GM20000 (cell line): ENCODE measurements at regions not wholly inside any gene's neighbourhood (a gene's known extent, or its start where the extent isn't known, plus 50 kb on each side); places are given as distances from the start of the nearest gene placed in this dataset.
"Not testable (repeated sequence)": the region's sequence is repeated elsewhere in the genome, so short reads cannot be mapped to it uniquely, and the experiment has no call there.

Experiments used
- DNase-seq: peaks from one replicate; pipeline ENCODE4 v3.0.0; 2012; ENCODE audit warnings: low spot score
- CTCF ChIP-seq: IDR thresholded peaks from 2 replicates; pipeline ENCODE4 v1.5.1; 2012; ENCODE audit warnings: mild to moderate bottlenecking, control low read depth; ENCODE audit errors: extremely low read depth, missing control alignments

- no peak for TF ChIP-seq CTCF
These were observed 81.6 kb upstream of the KCNE2 start for GRCh38 chr21:34282223-34282622.

GRCh38 chr21:34284666-34285065 lies 79.1 kb upstream of the KCNE2 start:
- TF ChIP-seq CTCF, result no peak
- no peak for DNase-seq

More at GRCh38 chr21:34282223-34282622, 81.6 kb upstream of the KCNE2 start:
- DNase-seq, result no peak

GRCh38 chr21:34288042-34288441 lies 75.8 kb upstream of the KCNE2 start:
- DNase-seq, result not testable (repeated sequence)

- TF ChIP-seq CTCF, result no peak
- no peak for DNase-seq
These were observed 74.0 kb upstream of the KCNE2 start for GRCh38 chr21:34289856-34290255.

GRCh38 chr21:34296878-34297277 lies 66.9 kb upstream of the KCNE2 start:
- no peak for TF ChIP-seq CTCF
- DNase-seq, result no peak

GRCh38 chr21:34298534-34299167 lies 65.2 kb upstream of the KCNE2 start:
- TF ChIP-seq CTCF, result no peak

GRCh38 chr21:34299168-34299539 lies 64.7 kb upstream of the KCNE2 start:
- no peak for DNase-seq
- no peak for TF ChIP-seq CTCF

More at GRCh38 chr21:34298534-34299167, 65.2 kb upstream of the KCNE2 start:
- DNase-seq, result no peak

- TF ChIP-seq CTCF, result no peak
- no peak for DNase-seq
These were observed 61.3 kb upstream of the KCNE2 start for GRCh38 chr21:34302521-34302920.
